A673 (cell line): ENCODE measurements at regions not wholly inside any gene's neighbourhood (a gene's known extent, or its start where the extent isn't known, plus 50 kb on each side); places are given as distances from the start of the nearest gene placed in this dataset.

Experiments used
- BruUV-seq: library from RNA; stranded (reverse); fragments of 400-500 nt; replicated peaks from 2 replicates; lab custom pipeline; 2021; lab: Mats Ljungman, UMichigan
- CTCF ChIA-PET: fragments of 300-600 bp; sonication (Branson Sonifier 250); formaldehyde crosslinking; loops from one replicate; lab custom pipeline; 2022; ENCODE audit warnings: antibody characterized with exemption; lab: Charles Lee
- POLR2A ChIA-PET: fragments of 300-600 bp; sonication (Branson Sonifier 250); formaldehyde crosslinking; loops from one replicate; lab custom pipeline; 2022; ENCODE audit warnings: antibody characterized with exemption; ENCODE audit not compliant: low non-redundant PET; lab: Charles Lee
- DNase-seq: peaks from one replicate; pipeline ENCODE4 v3.0.0-alpha.2; 2015; ENCODE audit warnings: low spot score
- H3K27ac ChIP-seq: fragments of 200-600 bp; sonication (generic); 2 replicates; pipeline ENCODE4 v1.5.1; 2016; ENCODE audit warnings: mixed run types, low read depth, mild to moderate bottlenecking, mixed read lengths, antibody characterized with exemption, low read length; ENCODE audit not compliant: poor library complexity, severe bottlenecking
- H3K27me3 ChIP-seq: fragments of 200-600 bp; sonication (generic); replicated peaks from 2 replicates; pipeline ENCODE4 v1.6.1; 2017; ENCODE audit warnings: mixed run types, low read depth, mild to moderate bottlenecking, mixed read lengths, antibody characterized with exemption, low read length; ENCODE audit not compliant: insufficient read depth, poor library complexity
- H3K36me3 ChIP-seq: fragments of 200-600 bp; sonication (generic); 2 replicates; pipeline ENCODE4 v1.6.1; 2016; ENCODE audit warnings: mixed run types, mild to moderate bottlenecking, mixed read lengths, antibody characterized with exemption, low read length; ENCODE audit not compliant: insufficient read depth, poor library complexity, severe bottlenecking
- H3K4me1 ChIP-seq: fragments of 200-600 bp; sonication (generic); 2 replicates; pipeline ENCODE4 v1.6.1; 2017; ENCODE audit warnings: mixed run types, mild to moderate bottlenecking, mixed read lengths, antibody characterized with exemption, low read length; ENCODE audit not compliant: insufficient read depth, poor library complexity, severe bottlenecking
- H3K4me3 ChIP-seq: fragments of 200-600 bp; sonication (generic); 2 replicates; pipeline ENCODE4 v1.5.1; 2016; ENCODE audit warnings: low read depth, mixed run types, mild to moderate bottlenecking, mixed read lengths, low read length; ENCODE audit not compliant: poor library complexity, severe bottlenecking
- H3K9me3 ChIP-seq: fragments of 200-600 bp; sonication (generic); 2 replicates; pipeline ENCODE4 v1.6.1; 2016; ENCODE audit warnings: mixed run types, low read depth, mild to moderate bottlenecking, mixed read lengths, antibody characterized with exemption, low read length; ENCODE audit not compliant: poor library complexity, severe bottlenecking
- CTCF ChIP-seq: fragments of 300-800, 200-600 bp; sonication (generic); conservative IDR thresholded peaks from 2 replicates; pipeline ENCODE4 v1.5.1; 2017; ENCODE audit warnings: low read depth, mild to moderate bottlenecking, antibody characterized with exemption, low read length, moderate library complexity, mixed read lengths
- EZH2 ChIP-seq: fragments of 200-600 bp; sonication (generic); IDR thresholded peaks from 2 replicates; pipeline ENCODE4 v1.6.1; 2017; ENCODE audit warnings: borderline replicate concordance, low read depth, mild to moderate bottlenecking, mixed read lengths, antibody characterized with exemption, low read length; ENCODE audit not compliant: poor library complexity, severe bottlenecking
- intact Hi-C: fragments of 100-400 bp; cut with micrococcal nuclease; formaldehyde crosslinking; loops from one replicate; pipeline ENCODE4 v1.10.0; 2022; ENCODE audit not compliant: unreplicated experiment

GRCh38 chr4:30450474-30450873 is 269.7 kb upstream of the PCDH7 start:
- Histone ChIP-seq H3K27me3 (no peaks in the 10 kb centered on the region), H3K4me3 (no peak overlapping the region), H3K4me1 (no peaks in the 10 kb centered on the region), H3K36me3 (no peaks in the 10 kb centered on the region), H3K9me3 (no peaks in the 10 kb centered on the region), H3K27ac (no peak overlapping the region)
- intact Hi-C loops: no loop called here
- CTCF ChIA-PET: no interaction called here
- TF ChIP-seq EZH2: no peak
- TF ChIP-seq CTCF: no peak
- POLR2A ChIA-PET: no interaction called here
- DNase-seq: no peak
- no TSS peak for BruUV-seq

GRCh38 chr4:30454504-30454903 is 265.7 kb upstream of the PCDH7 start:
- Histone ChIP-seq H3K9me3 (no peaks in the 10 kb centered on the region), H3K27me3 (no peaks in the 10 kb centered on the region), H3K4me1 (no peaks in the 10 kb centered on the region), H3K27ac (no peak overlapping the region), H3K36me3 (no peaks in the 10 kb centered on the region), H3K4me3 (no peak overlapping the region)
- DNase-seq: no peak
- intact Hi-C loops: no loop called here
- no TSS peak for BruUV-seq
- POLR2A ChIA-PET: no interaction called here
- CTCF ChIA-PET: no interaction called here
- TF ChIP-seq CTCF (no peak), EZH2 (no peak)

- no peaks in the 10 kb centered on the region for H3K36me3 ChIP-seq
- BruUV-seq: no TSS peak
- no peaks in the 10 kb centered on the region for H3K4me1 ChIP-seq
- POLR2A ChIA-PET: no interaction called here
- H3K9me3 ChIP-seq: no peaks in the 10 kb centered on the region
- H3K27ac ChIP-seq: no peak overlapping the region
- no peak overlapping the region for H3K4me3 ChIP-seq
- H3K27me3 ChIP-seq: no peaks in the 10 kb centered on the region
- TF ChIP-seq EZH2 (no peak), CTCF (no peak)
- CTCF ChIA-PET: no interaction called here
- DNase-seq: no peak
- intact Hi-C loops: no loop called here
Observed at GRCh38 chr4:30456716-30457115, 263.5 kb upstream of the PCDH7 start.
